Breast epithelium (tissue), 3 donors: ENCODE measurements at regions not wholly inside any gene's neighbourhood (a gene's known extent, or its start where the extent isn't known, plus 50 kb on each side); places are given as distances from the start of the nearest gene placed in this dataset.
"Not testable (repeated sequence)": the region's sequence is repeated elsewhere in the genome, so short reads cannot be mapped to it uniquely, and the experiment has no call there.

Source experiments
- CTCF ChIP-seq, 3 donors: fragments of 450-650 bp; IDR thresholded peaks; one replicate each; pipeline ENCODE4 v1.5.1; 2016 to 2017; ENCODE audit warnings: antibody characterized with exemption in 3 of 3, mild to moderate bottlenecking in 3 of 3, moderate library complexity in 3 of 3
- POLR2A ChIP-seq: fragments of 450-650 bp; IDR thresholded peaks from one replicate; pipeline ENCODE4 v1.6.1; 2016; ENCODE audit warnings: antibody characterized with exemption, mild to moderate bottlenecking, moderate library complexity
- POLR2AphosphoS5 ChIP-seq, 3 donors: sonication (generic); formaldehyde crosslinking; IDR thresholded peaks; one replicate each; pipeline ENCODE4 v1.6.1; 2017; ENCODE audit warnings: antibody characterized with exemption in 3 of 3

DNA sequence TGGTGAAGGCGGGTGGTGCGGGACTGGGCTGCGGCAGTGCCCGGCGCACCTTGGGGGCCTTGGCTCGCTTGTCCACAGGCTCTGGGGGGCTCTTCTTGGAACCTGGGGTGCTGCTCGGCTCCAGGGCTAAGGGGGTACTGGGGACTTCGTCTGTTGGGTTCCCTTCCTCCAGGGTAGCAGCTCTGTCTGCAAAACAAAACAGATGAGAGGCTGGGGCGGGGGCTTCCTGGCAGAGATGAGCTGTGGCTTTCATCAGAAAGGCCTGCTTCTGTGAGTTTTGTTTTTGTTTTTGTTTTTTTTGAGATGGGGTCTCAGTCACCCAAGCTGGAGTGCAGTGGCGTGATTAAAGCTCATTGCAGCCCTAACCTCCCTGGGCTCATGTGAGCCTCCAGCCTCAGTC, 425.2 kb upstream of the ZNF722 start:
- not testable (repeated sequence) for TF ChIP-seq CTCF (IDR thresholded peaks at IDR 0.05); POLR2A; POLR2AphosphoS5 (IDR thresholded peaks at IDR 0.05)
